ENCODE measurements at regions not wholly inside any gene's neighbourhood (a gene's known extent, or its start where the extent isn't known, plus 50 kb on each side); places are given as distances from the start of the nearest gene placed in this dataset.

DNA sequence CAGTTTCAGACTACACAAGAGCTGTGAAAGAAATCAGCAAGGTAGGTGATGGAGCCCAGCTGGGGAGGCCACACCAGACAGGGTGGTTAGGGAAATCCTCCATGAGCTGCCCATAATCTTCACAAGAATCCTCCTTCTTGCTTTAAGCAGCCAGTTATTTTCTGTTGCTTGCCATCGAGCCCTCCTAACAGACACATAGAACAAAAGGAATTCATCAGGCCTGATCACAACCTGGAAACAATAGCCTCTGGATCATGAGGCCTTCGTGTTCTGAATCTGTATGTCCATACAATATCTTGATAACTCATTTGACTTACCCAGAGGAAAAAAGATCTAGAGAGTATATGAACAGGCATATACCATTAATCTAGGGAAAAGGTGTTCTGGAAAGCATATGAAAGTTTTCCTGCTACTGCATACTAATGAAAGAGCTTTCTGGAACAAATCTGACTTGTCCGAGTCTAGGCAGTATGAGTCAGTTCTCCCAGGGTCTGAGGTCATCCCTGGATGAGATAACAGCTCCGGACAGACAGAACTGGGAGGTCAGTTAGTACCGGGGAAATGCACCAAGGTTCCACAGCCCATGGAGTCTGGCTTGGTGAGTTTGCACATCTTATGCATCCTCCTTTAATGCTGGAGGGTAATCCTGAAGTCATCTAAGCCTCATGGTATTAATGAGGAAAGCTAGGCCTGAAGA lies 52.8 kb upstream of the ELK3 start:
- Mint-ChIP-seq H3K9me3 (peaks cover 1% of the 10 kb centered on the region), H3K27ac (no peak overlapping the region), H3K4me1 (peaks cover 27% of the 10 kb centered on the region), H3K27me3 (no peaks in the 10 kb centered on the region), H3K36me3 (peaks cover 6% of the 10 kb centered on the region), H3K4me3 (no peak overlapping the region)
- DNase-seq (no peak), ATAC-seq (ENCODE audit: low read depth) (no peak)
- POLR2A ChIA-PET = no interaction called here

DNA sequence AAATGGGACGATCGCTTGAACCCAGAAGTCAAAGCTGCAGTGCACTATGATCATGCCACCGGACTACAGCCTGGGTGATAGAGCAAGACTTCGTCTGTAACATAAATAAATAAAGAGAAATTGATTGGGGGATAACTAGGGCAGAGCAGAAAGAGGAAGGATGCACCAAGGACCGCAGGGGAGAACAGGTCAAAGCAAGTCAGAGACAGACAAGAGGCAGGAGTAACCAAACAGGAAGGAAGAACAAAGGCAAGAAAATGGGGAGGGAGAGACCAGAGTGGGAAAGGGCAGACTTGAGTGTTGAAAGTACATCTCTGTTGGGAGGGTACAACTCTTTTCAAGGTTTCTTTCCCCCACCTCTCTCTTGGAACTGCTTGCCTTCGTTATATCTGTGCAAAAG lies 50.8 kb upstream of the ELK3 start:
- Mint-ChIP-seq H3K9me3 (peaks cover 1% of the 10 kb centered on the region), H3K4me3 (peak overlapping the region; percentile 60), H3K27ac (peak overlapping the region; percentile 63), H3K4me1 (peaks cover 24% of the 10 kb centered on the region), H3K27me3 (no peaks in the 10 kb centered on the region), H3K36me3 (peaks cover 6% of the 10 kb centered on the region)
- DNase-seq = no peak
- POLR2A ChIA-PET = no interaction called here
- ATAC-seq (ENCODE audit: low read depth) = peak; percentile 87

DNA sequence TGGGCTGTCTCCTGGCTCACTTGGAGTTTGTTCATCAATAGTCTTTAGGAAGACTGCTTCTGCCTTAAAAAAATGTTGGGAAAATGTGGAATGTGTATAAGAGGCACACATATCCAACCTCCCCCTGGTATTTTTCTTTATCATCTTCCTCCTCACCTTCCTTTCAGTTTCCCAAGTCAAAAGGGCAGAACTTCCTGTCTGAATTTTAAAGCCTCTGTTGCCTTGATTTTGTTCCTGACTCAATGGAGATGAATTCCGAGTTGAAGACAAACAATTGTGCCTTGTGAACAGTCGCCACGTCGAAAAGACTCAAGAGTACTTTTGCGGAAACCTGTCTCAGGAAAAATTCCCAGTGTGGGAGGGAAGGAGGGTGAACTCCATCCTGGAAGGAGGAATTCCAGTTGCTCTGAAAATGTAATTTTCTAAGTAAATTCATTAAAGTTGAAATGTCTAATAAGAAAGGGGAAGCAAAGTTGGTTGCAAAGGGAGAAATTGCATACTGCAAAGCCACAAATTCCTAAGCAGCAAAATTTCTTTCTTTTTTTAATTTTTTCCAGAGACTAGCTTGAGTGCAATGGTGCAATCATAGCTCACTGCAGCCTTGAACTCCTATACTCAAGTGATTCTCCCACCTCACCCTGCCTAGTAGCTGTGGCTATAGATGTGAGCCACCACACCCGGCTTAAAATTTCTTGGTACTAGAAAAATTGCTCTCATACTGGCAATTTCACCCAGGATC lies 50.2 kb upstream of the ELK3 start:
- H3K27me3 Mint-ChIP-seq = no peaks in the 10 kb centered on the region
- peak overlapping the region; percentile 63 for H3K27ac Mint-ChIP-seq
- H3K4me3 Mint-ChIP-seq = peak overlapping the region; percentile 60
- POLR2A ChIA-PET = no interaction called here
- peaks cover 1% of the 10 kb centered on the region for H3K9me3 Mint-ChIP-seq
- peaks cover 6% of the 10 kb centered on the region for H3K36me3 Mint-ChIP-seq
- DNase-seq = no peak
- no peak for ATAC-seq (ENCODE audit: low read depth)
- H3K4me1 Mint-ChIP-seq = peaks cover 24% of the 10 kb centered on the region
